Urinary bladder (tissue), 3 donors: ENCODE measurements at regions not wholly inside any gene's neighbourhood (a gene's known extent, or its start where the extent isn't known, plus 50 kb on each side); places are given as distances from the start of the nearest gene placed in this dataset.
A peak's percentile ranks its signal among the peaks of the same experiment; 100 is the strongest.

Source experiments
- DNase-seq: peaks from one replicate; pipeline ENCODE4 v3.0.0-alpha.2; 2015; ENCODE audit errors: extremely low spot score
- H3K27ac ChIP-seq: one replicate; pipeline ENCODE4 v1.5.1; 2013; ENCODE audit warnings: low read depth, mild to moderate bottlenecking, moderate library complexity
- H3K36me3 ChIP-seq: one replicate; pipeline ENCODE4 v1.6.1; 2013; ENCODE audit warnings: mild to moderate bottlenecking, moderate library complexity; ENCODE audit not compliant: insufficient read depth
- H3K4me1 ChIP-seq: one replicate; pipeline ENCODE4 v1.6.1; 2013; ENCODE audit warnings: mild to moderate bottlenecking, moderate library complexity; ENCODE audit not compliant: insufficient read depth
- H3K4me3 ChIP-seq: one replicate; pipeline ENCODE4 v1.5.1; 2013; ENCODE audit warnings: low read depth, low read length
- WGBS: extraction: QIAGEN DNeasy Blood & Tissue Kit; methylation state at CpG from one replicate; pipeline ENCODE4 v1.1.7; 2013; 5-methylcytosine and 5-hydroxymethylcytosine counted together
- donor health status: healthy with polysubstance abuse.
- donor health status: healthy.

- no peak for DNase-seq
- Histone ChIP-seq H3K36me3 (no peaks in the 10 kb centered on the region), H3K4me3 (no peak overlapping the region), H3K4me1 (no peaks in the 10 kb centered on the region), H3K27ac (no peak overlapping the region)
- WGBS = 63% methylated on average over 1 of the region's 1 CpG
These were observed 155.1 kb downstream of the TMA16 start for GRCh38 chr4:163649557-163650091.

- Histone ChIP-seq H3K36me3 (no peaks in the 10 kb centered on the region), H3K4me1 (no peaks in the 10 kb centered on the region), H3K4me3 (no peak overlapping the region), H3K27ac (no peak overlapping the region)
- 62% methylated on average over 1 of the region's 1 CpG for WGBS
- DNase-seq = no peak
These were observed 157.3 kb downstream of the TMA16 start for GRCh38 chr4:163651761-163652160.

GRCh38 chr4:163654621-163655020 lies 160.1 kb downstream of the TMA16 start:
- DNase-seq = no peak
- 84% methylated on average over 2 of the region's 2 CpGs for WGBS
- Histone ChIP-seq H3K36me3 (no peaks in the 10 kb centered on the region), H3K27ac (no peak overlapping the region), H3K4me1 (no peaks in the 10 kb centered on the region), H3K4me3 (no peak overlapping the region)

- no peaks in the 10 kb centered on the region for H3K4me1 ChIP-seq
- no peak for DNase-seq
- no peak overlapping the region for H3K4me3 ChIP-seq
- 89% methylated on average over 1 of the region's 1 CpG for WGBS
- no peaks in the 10 kb centered on the region for H3K36me3 ChIP-seq
- no peak overlapping the region for H3K27ac ChIP-seq
These were observed 166.1 kb downstream of the TMA16 start for GRCh38 chr4:163660636-163661035.

- Histone ChIP-seq H3K27ac (no peak overlapping the region), H3K4me1 (no peaks in the 10 kb centered on the region), H3K4me3 (no peak overlapping the region), H3K36me3 (no peaks in the 10 kb centered on the region)
- DNase-seq = no peak
- WGBS = 40% methylated on average over 6 of the region's 6 CpGs
These were observed 168.3 kb downstream of the TMA16 start for GRCh38 chr4:163662768-163663167.

GRCh38 chr4:163663454-163664225 lies 169.2 kb downstream of the TMA16 start:
- Histone ChIP-seq H3K36me3 (no peaks in the 10 kb centered on the region), H3K27ac (no peak overlapping the region), H3K4me1 (no peaks in the 10 kb centered on the region), H3K4me3 (no peak overlapping the region)
- WGBS = 71% methylated on average over 5 of the region's 5 CpGs
- no peak for DNase-seq

- WGBS = 94% methylated on average over 2 of the region's 2 CpGs
- no peak for DNase-seq
- Histone ChIP-seq H3K36me3 (no peaks in the 10 kb centered on the region), H3K27ac (no peak overlapping the region), H3K4me3 (no peak overlapping the region), H3K4me1 (no peaks in the 10 kb centered on the region)
These were observed 170.6 kb downstream of the TMA16 start for GRCh38 chr4:163665101-163665500.

GRCh38 chr4:163665521-163666331 lies 171.2 kb downstream of the TMA16 start:
- H3K36me3 ChIP-seq = no peaks in the 10 kb centered on the region
- DNase-seq = no peak
- H3K4me1 ChIP-seq = no peaks in the 10 kb centered on the region
- H3K4me3 ChIP-seq = no peak overlapping the region
- no peak overlapping the region for H3K27ac ChIP-seq
- WGBS = 77% methylated on average over 9 of the region's 9 CpGs

GRCh38 chr4:163666332-163666873 lies 171.9 kb downstream of the TMA16 start:
- Histone ChIP-seq H3K4me1 (no peaks in the 10 kb centered on the region), H3K27ac (no peak overlapping the region), H3K4me3 (no peak overlapping the region), H3K36me3 (no peaks in the 10 kb centered on the region)
- no peak for DNase-seq

GRCh38 chr4:163672751-163673150 lies 178.3 kb downstream of the TMA16 start:
- WGBS = 75% methylated on average over 3 of the region's 3 CpGs
- Histone ChIP-seq H3K4me1 (no peaks in the 10 kb centered on the region), H3K27ac (no peak overlapping the region), H3K36me3 (no peaks in the 10 kb centered on the region), H3K4me3 (no peak overlapping the region)
- no peak for DNase-seq

GRCh38 chr4:163673848-163674697 lies 179.6 kb downstream of the TMA16 start:
- Histone ChIP-seq H3K27ac (peak overlapping the region; percentile 10), H3K4me1 (no peaks in the 10 kb centered on the region), H3K4me3 (no peak overlapping the region), H3K36me3 (no peaks in the 10 kb centered on the region)
- no peak for DNase-seq
- WGBS = 60% methylated on average over 5 of the region's 5 CpGs

- Histone ChIP-seq H3K4me1 (no peaks in the 10 kb centered on the region), H3K4me3 (no peak overlapping the region), H3K36me3 (no peaks in the 10 kb centered on the region), H3K27ac (no peak overlapping the region)
- 66% methylated on average over 5 of the region's 5 CpGs for WGBS
- no peak for DNase-seq
These were observed 184.7 kb downstream of the TMA16 start for GRCh38 chr4:163679189-163679588.

GRCh38 chr4:163680386-163681098 lies 186.1 kb downstream of the TMA16 start:
- DNase-seq = no peak
- 39% methylated on average over 1 of the region's 1 CpG for WGBS
- no peak overlapping the region for H3K27ac ChIP-seq

More at GRCh38 chr4:163680386-163681098, 186.1 kb downstream of the TMA16 start:
- Histone ChIP-seq H3K4me1 (no peaks in the 10 kb centered on the region), H3K36me3 (no peaks in the 10 kb centered on the region), H3K4me3 (no peak overlapping the region)
